ENCODE measurements at regions not wholly inside any gene's neighbourhood (a gene's known extent, or its start where the extent isn't known, plus 50 kb on each side); places are given as distances from the start of the nearest gene placed in this dataset.
"Not testable (repeated sequence)": the region's sequence is repeated elsewhere in the genome, so short reads cannot be mapped to it uniquely, and the experiment has no call there.

DNA sequence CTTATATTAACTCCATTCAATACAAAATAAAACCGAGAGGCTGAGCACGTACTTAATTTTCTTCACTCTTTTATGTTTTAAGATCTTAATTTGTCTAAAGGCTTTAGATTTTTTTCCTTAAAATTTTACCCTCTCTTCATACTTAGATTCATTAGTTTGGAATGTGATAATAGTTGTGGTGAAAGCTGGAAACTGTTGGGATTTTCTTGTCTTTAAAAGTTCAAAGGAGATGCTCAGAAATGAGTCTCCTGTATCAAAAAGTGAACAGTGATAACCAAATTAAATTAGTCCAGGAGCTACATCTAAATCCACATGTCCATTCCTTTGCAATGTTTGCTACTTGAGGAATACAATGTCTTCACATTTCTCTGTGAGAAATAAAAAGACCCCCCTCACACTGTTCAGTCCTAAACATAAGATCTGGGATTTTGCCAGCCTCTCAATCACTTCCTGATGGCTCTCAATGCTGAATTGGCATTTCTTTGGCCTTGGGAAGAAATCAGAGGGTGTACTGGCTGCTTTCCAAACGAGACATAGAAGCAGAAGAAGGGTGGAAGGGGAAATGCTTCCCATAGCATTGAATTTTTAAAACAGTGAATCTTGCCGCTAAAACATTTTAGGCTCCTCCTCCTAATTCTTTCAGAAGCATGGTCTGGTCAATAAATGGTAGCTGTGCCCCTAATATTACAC lies 245.0 kb downstream of the SHOX2 start:
- no peak for TF ChIP-seq CTCF (IDR thresholded peaks at IDR 0.05; ENCODE audit: borderline replicate concordance, insufficient read depth, low read depth, low read length)
- no peak overlapping the region for H3K4me3 ChIP-seq (ENCODE audit: low read depth, low read length)

DNA sequence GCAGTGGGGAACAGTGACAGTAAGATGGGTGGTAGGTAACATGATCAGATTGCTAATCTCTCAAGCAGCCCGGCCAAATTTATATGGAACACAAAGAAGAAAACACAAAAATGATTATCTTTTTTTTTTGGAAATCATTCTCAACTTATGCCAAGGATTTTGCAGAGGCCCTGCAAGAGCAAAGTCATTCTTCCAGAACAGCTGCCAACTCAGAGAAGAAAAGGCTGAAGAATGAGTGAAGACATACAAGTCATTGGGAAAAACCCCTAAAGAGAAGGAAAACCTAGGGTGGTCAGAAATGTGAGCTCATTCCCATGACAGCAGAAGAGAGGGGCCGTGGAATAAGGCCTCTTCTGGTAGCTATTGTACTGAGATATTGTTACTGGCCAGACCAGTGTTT lies 246.7 kb downstream of the SHOX2 start:
- TF ChIP-seq CTCF (IDR thresholded peaks at IDR 0.05; ENCODE audit: borderline replicate concordance, insufficient read depth, low read depth, low read length) = no peak
- H3K4me3 ChIP-seq (ENCODE audit: low read depth, low read length) = no peak overlapping the region

DNA sequence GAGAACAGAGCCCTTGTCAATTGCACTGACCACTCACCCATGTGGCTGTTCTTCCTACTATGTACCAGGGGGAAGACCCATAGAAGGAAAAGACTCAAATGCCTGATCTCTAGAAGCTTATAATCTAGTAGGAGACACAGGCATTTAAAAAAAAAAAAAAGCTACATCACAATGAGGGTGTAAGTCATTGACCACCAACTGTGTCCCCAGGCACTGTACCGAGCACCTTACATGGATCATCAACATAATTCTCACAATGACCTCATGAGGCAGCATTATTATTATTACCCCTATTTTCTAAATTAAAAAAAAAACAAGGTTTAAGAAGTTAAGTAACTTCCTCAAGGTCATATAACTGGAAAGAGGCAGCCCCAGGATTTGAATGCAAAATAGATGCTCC lies 247.4 kb downstream of the SHOX2 start:
- TF ChIP-seq CTCF (IDR thresholded peaks at IDR 0.05; ENCODE audit: borderline replicate concordance, insufficient read depth, low read depth, low read length) = no peak

DNA sequence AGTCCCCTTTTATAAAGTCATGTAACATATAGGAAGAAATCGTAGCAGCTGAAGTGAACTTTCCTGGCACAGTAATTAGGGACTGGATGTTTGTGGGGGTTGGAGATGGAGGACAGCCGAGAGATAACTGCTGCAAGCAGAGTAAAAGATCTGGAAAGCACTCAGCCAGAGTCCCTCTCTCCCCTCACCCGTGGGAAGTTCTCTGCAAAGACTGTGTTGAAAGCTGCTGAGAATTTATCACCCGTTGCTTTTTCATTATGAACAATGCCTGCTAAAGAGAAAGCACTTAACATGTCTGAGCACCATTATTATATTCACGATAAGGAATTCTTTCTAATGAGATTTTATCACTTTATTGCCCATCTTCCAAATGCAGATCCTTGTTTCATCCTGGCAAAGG lies 248.8 kb downstream of the SHOX2 start:
- no peak for TF ChIP-seq CTCF (IDR thresholded peaks at IDR 0.05; ENCODE audit: borderline replicate concordance, insufficient read depth, low read depth, low read length)
- H3K4me3 ChIP-seq (ENCODE audit: low read depth, low read length) = no peak overlapping the region

More for the DNA sequence above, 247.4 kb downstream of the SHOX2 start:
- H3K4me3 ChIP-seq (ENCODE audit: low read depth, low read length) = no peak overlapping the region

GRCh38 chr3:157856078-157856939 lies 249.9 kb downstream of the SHOX2 start:
- no peak overlapping the region for H3K4me3 ChIP-seq (ENCODE audit: low read depth, low read length)
- no peak for TF ChIP-seq CTCF (IDR thresholded peaks at IDR 0.05; ENCODE audit: borderline replicate concordance, insufficient read depth, low read depth, low read length)

DNA sequence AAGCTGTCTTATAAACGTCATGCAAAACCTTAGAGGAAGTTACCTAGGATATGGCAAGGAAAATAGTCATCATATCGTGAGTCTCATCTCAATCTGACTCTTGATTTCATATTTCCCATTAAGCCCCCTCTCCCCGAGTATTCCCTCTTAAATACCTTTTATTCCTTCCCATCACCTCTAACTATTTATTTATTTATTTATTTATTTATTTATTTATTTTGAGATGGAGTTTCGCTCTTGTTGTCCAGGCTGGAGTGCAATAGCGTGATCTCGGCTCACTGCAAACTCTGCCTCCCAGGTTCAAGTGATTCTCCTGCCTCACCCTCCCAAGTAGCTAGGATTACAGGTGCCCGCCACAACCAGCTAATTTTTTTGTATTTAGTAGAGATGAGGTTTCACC lies 260.4 kb downstream of the SHOX2 start:
- H3K4me3 ChIP-seq (ENCODE audit: low read depth, low read length) = not testable (repeated sequence)

- TF ChIP-seq CTCF (IDR thresholded peaks at IDR 0.05; ENCODE audit: borderline replicate concordance, insufficient read depth, low read depth, low read length) = no peak
- H3K4me3 ChIP-seq (ENCODE audit: low read depth, low read length) = no peak overlapping the region
Observed at GRCh38 chr3:157844800-157845565, 261.2 kb downstream of the SHOX2 start.
